Tibial nerve (tissue), 4 donors: ENCODE measurements at regions not wholly inside any gene's neighbourhood (a gene's known extent, or its start where the extent isn't known, plus 50 kb on each side); places are given as distances from the start of the nearest gene placed in this dataset.

Experiments
- CTCF ChIP-seq, 5 experiments: fragments of 200-600 bp in 3 of 5; fragments of 450-650 bp in 2 of 5; sonication (generic) in 3 of 5; IDR thresholded peaks; one replicate each; pipeline ENCODE4 v1.5.1; 2016 to 2019; ENCODE audit warnings: antibody characterized with exemption in 5 of 5, mild to moderate bottlenecking in 3 of 5, moderate library complexity in 2 of 5
- EP300 ChIP-seq, 2 donors: sonication (generic); formaldehyde crosslinking; IDR thresholded peaks; one replicate each; pipeline ENCODE4 v1.6.1; 2017; ENCODE audit warnings: antibody characterized with exemption in 2 of 2, mild to moderate bottlenecking in 1 of 2
- POLR2A ChIP-seq, 2 donors: fragments of 450-650 bp; IDR thresholded peaks; one replicate each; pipeline ENCODE4 v1.6.1; 2017; ENCODE audit warnings: antibody characterized with exemption in 2 of 2, mild to moderate bottlenecking in 2 of 2, moderate library complexity in 2 of 2

DNA sequence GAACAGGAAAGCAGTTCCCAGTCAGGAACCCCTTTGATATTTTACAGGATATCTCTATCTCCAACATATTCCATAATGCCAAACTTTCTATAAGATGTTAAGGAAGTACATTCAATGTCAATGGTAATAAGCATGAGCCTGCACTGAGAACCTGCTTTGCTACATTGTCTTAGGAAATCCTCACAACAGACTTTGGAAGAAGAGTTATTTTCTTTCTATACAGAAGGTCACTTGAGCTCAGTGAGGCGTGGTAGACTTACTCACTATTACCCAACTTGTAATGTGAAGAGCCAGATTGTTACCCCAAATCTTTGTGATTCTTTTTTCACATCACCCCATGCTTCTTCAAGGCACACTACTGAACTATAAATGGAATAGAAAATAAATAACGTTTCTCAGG lies 435.9 kb downstream of the DNAH5 start:
- TF ChIP-seq CTCF (IDR thresholded peaks at IDR 0.05) = no peak
- no peak for TF ChIP-seq POLR2A (IDR thresholded peaks at IDR 0.05)
- TF ChIP-seq EP300 (IDR thresholded peaks at IDR 0.05) = no peak
